H1 (cell line): ENCODE measurements at regions not wholly inside any gene's neighbourhood (a gene's known extent, or its start where the extent isn't known, plus 50 kb on each side); places are given as distances from the start of the nearest gene placed in this dataset.

Experiments used
- CTCF ChIP-seq, 3 experiments: IDR thresholded peaks; 1 replicate in 2 of 3; 2 replicates in 1 of 3; pipeline versions ENCODE4 v1.5.1 to v1.6.1; 2011; ENCODE audit warnings: low read length in 3 of 3, mild to moderate bottlenecking in 3 of 3, inconsistent platforms in 2 of 3, low read depth in 1 of 3, moderate library complexity in 1 of 3; ENCODE audit not compliant: insufficient read depth in 1 of 3; ENCODE audit errors: control extremely low read depth in 1 of 3
- JUN ChIP-seq: IDR thresholded peaks from 2 replicates; pipeline ENCODE4 v1.6.1; 2011; ENCODE audit warnings: low read depth, mild to moderate bottlenecking, improper control_type of control experiment, low read length
- JUND ChIP-seq: IDR thresholded peaks from 2 replicates; pipeline ENCODE4 v1.6.1; 2011; ENCODE audit warnings: mild to moderate bottlenecking, improper control_type of control experiment, low read length
- MAFK ChIP-seq: IDR thresholded peaks from 2 replicates; pipeline ENCODE4 v1.6.1; 2012; ENCODE audit warnings: low read depth, mild to moderate bottlenecking, improper control_type of control experiment, low read length
- POLR2A ChIP-seq, 2 experiments: IDR thresholded peaks; 1 replicate in 1 of 2; 2 replicates in 1 of 2; pipeline ENCODE4 v1.6.1; 2011; ENCODE audit warnings: low read depth in 2 of 2, low read length in 2 of 2, mild to moderate bottlenecking in 2 of 2; ENCODE audit errors: control extremely low read depth in 1 of 2
- POU5F1 ChIP-seq: IDR thresholded peaks from 2 replicates; pipeline ENCODE4 v1.6.1; 2011; ENCODE audit warnings: low read depth, mild to moderate bottlenecking, low read length, moderate library complexity
- SRF ChIP-seq: IDR thresholded peaks from 2 replicates; pipeline ENCODE4 v1.6.1; 2011; ENCODE audit warnings: mild to moderate bottlenecking, low read depth, low read length, moderate library complexity

- TF ChIP-seq POU5F1 = no peak
- TF ChIP-seq MAFK = no peak
- TF ChIP-seq CTCF (IDR thresholded peaks at IDR 0.05; ENCODE audit: control extremely low read depth in 1 of 3, insufficient read depth in 1 of 3, low read depth in 1 of 3, low read length in 3 of 3) = no peak
- TF ChIP-seq JUND = no peak
- TF ChIP-seq JUN = no peak
- TF ChIP-seq POLR2A (IDR thresholded peaks at IDR 0.05; ENCODE audit: control extremely low read depth in 1 of 2, low read depth in 2 of 2, low read length in 2 of 2) = no peak
- TF ChIP-seq SRF = no peak
Observed at GRCh38 chr10:62985807-62986600, 147.1 kb upstream of the NRBF2 start.
